HL-60 (cell line): ENCODE measurements at regions not wholly inside any gene's neighbourhood (a gene's known extent, or its start where the extent isn't known, plus 50 kb on each side); places are given as distances from the start of the nearest gene placed in this dataset.

Experiments used
- CTCF ChIP-seq: IDR thresholded peaks from one replicate; pipeline ENCODE4 v1.5.1; 2011; ENCODE audit warnings: low read length, control low read depth, inconsistent platforms; ENCODE audit not compliant: insufficient read depth
- GABPA ChIP-seq: IDR thresholded peaks from 2 replicates; pipeline ENCODE4 v1.6.1; 2012; ENCODE audit warnings: low read depth
- POLR2AphosphoS5 ChIP-seq: IDR thresholded peaks from 2 replicates; pipeline ENCODE4 v1.6.1; 2012; ENCODE audit warnings: low read depth

DNA sequence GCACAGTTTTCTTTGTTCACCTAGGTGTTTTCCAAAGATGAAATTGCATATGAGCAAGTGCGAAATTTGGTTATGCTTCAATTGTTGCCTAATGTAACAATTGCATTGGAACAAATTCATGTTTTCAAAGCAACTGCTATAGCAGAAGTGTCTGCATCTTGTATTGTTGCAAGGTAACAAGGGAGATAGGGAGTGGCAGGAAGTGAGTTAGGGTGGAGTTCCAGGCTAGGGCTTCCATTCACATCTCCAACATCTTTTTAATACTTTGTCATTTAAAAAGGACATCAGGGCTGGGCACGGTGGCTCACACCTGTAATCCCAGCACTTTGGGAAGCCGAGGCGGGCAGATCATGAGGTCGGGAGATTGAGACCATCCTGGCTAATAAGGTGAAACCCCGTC is 312.3 kb upstream of the E2F7 start:
- TF ChIP-seq CTCF (no peak), POLR2AphosphoS5 (no peak), GABPA (no peak)
